ENCODE measurements at regions not wholly inside any gene's neighbourhood (a gene's known extent, or its start where the extent isn't known, plus 50 kb on each side); places are given as distances from the start of the nearest gene placed in this dataset.

DNA sequence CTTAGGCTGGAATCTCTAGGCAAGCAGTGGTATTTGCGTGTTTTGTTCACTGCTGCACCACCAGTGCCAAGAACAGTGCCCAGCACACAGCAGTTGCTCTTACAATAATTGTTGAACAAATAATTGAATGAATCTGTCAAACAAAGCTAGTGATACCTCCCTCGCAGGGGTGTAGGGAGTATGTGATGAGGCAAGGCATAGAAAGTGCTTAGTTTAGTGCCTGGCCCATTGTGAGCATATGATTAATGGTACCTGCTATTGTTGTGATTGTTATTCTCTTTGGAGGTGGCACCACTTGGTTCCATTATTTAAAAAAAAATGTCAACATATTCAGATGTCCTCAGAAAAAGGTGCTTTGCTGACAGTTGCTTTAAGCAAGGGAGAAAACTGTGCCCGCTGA lies 210.1 kb upstream of the TBX3 start:
- TF ChIP-seq, protein P1, sequence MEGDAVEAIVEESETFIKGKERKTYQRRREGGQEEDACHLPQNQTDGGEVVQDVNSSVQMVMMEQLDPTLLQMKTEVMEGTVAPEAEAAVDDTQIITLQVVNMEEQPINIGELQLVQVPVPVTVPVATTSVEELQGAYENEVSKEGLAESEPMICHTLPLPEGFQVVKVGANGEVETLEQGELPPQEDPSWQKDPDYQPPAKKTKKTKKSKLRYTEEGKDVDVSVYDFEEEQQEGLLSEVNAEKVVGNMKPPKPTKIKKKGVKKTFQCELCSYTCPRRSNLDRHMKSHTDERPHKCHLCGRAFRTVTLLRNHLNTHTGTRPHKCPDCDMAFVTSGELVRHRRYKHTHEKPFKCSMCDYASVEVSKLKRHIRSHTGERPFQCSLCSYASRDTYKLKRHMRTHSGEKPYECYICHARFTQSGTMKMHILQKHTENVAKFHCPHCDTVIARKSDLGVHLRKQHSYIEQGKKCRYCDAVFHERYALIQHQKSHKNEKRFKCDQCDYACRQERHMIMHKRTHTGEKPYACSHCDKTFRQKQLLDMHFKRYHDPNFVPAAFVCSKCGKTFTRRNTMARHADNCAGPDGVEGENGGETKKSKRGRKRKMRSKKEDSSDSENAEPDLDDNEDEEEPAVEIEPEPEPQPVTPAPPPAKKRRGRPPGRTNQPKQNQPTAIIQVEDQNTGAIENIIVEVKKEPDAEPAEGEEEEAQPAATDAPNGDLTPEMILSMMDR (IDR thresholded peaks at IDR 0.05; ENCODE audit: low read depth, low read length, missing input control) = no peak
- TF ChIP-seq JUND (IDR thresholded peaks at IDR 0.05) (no peak), RXRA (IDR thresholded peaks at IDR 0.05) (no peak), TAF1 (conservative IDR thresholded peaks at IDR 0.05) (no peak), EGR1 (IDR thresholded peaks at IDR 0.05; ENCODE audit: low read depth in 2 of 2) (no peak), YY1 (IDR thresholded peaks at IDR 0.05) (no peak), RAD21 (IDR thresholded peaks at IDR 0.05) (no peak), SP1 (IDR thresholded peaks at IDR 0.05) (no peak), GABPA (IDR thresholded peaks at IDR 0.05 in 1 of 2, conservative IDR thresholded peaks at IDR 0.05 in 1 of 2) (no peak), HNF4A (conservative IDR thresholded peaks at IDR 0.05) (no peak)
- TF ChIP-seq, protein P2, sequence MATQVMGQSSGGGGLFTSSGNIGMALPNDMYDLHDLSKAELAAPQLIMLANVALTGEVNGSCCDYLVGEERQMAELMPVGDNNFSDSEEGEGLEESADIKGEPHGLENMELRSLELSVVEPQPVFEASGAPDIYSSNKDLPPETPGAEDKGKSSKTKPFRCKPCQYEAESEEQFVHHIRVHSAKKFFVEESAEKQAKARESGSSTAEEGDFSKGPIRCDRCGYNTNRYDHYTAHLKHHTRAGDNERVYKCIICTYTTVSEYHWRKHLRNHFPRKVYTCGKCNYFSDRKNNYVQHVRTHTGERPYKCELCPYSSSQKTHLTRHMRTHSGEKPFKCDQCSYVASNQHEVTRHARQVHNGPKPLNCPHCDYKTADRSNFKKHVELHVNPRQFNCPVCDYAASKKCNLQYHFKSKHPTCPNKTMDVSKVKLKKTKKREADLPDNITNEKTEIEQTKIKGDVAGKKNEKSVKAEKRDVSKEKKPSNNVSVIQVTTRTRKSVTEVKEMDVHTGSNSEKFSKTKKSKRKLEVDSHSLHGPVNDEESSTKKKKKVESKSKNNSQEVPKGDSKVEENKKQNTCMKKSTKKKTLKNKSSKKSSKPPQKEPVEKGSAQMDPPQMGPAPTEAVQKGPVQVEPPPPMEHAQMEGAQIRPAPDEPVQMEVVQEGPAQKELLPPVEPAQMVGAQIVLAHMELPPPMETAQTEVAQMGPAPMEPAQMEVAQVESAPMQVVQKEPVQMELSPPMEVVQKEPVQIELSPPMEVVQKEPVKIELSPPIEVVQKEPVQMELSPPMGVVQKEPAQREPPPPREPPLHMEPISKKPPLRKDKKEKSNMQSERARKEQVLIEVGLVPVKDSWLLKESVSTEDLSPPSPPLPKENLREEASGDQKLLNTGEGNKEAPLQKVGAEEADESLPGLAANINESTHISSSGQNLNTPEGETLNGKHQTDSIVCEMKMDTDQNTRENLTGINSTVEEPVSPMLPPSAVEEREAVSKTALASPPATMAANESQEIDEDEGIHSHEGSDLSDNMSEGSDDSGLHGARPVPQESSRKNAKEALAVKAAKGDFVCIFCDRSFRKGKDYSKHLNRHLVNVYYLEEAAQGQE (IDR thresholded peaks at IDR 0.05) = no peak
- TF ChIP-seq, protein P3, sequence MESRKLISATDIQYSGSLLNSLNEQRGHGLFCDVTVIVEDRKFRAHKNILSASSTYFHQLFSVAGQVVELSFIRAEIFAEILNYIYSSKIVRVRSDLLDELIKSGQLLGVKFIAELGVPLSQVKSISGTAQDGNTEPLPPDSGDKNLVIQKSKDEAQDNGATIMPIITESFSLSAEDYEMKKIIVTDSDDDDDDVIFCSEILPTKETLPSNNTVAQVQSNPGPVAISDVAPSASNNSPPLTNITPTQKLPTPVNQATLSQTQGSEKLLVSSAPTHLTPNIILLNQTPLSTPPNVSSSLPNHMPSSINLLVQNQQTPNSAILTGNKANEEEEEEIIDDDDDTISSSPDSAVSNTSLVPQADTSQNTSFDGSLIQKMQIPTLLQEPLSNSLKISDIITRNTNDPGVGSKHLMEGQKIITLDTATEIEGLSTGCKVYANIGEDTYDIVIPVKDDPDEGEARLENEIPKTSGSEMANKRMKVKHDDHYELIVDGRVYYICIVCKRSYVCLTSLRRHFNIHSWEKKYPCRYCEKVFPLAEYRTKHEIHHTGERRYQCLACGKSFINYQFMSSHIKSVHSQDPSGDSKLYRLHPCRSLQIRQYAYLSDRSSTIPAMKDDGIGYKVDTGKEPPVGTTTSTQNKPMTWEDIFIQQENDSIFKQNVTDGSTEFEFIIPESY (IDR thresholded peaks at IDR 0.05) = no peak
- TF ChIP-seq, protein P4, sequence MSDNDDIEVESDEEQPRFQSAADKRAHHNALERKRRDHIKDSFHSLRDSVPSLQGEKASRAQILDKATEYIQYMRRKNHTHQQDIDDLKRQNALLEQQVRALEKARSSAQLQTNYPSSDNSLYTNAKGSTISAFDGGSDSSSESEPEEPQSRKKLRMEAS (IDR thresholded peaks at IDR 0.05) = no peak
- TF ChIP-seq, protein P5, sequence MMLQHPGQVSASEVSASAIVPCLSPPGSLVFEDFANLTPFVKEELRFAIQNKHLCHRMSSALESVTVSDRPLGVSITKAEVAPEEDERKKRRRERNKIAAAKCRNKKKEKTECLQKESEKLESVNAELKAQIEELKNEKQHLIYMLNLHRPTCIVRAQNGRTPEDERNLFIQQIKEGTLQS (IDR thresholded peaks at IDR 0.05) = no peak

All from liver (tissue), 3 donors.